ENCODE measurements at regions not wholly inside any gene's neighbourhood (a gene's known extent, or its start where the extent isn't known, plus 50 kb on each side); places are given as distances from the start of the nearest gene placed in this dataset.

DNA sequence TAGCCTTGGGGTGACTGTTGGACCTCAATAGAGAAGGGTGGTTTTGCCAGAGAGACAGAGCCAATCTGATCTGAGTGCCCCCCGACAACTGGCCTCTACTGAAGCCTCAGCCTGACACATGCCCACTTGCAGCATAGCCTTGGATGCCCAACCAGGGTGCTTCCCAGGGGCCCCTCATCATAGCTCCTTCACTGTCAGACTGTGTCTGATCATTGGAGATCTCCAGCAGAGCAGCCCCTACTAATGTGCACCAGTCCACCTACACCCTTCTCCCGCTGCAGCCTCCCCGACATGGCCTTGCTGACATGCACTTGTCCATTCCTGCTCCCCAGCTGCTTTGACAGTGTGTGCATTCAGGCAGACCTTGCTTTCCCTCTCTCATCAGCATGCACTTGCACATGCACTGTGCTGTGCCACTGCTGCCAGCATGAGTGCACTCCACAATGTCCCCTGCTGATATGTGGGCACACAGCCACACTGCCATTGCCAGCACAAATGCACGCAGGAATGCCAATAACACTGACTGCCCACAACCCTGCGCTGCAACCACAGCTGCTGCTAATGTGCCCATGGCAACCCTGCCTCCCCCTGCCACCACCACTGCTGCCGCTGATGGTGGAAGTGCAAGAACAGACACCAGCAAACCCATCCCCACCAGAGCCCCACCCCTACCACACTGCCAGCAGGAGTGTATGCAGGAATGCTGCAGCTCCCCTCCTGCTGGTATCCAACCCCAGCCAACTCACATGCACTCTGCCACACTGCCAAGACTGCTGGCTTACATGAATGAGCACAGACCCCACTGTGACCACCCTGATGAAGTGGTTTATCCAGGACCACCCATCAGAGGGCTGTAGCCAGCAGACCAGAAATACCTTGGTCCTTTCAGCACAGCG is 68.1 kb upstream of the ZMAT1 start:
- Histone ChIP-seq H3K4me1 (no peaks in the 10 kb centered on the region), H3K36me3 (no peaks in the 10 kb centered on the region), H3K9me3 (no peaks in the 10 kb centered on the region), H3K4me3 (no peak overlapping the region), H3K27ac (no peak overlapping the region), H3K27me3 (no peaks in the 10 kb centered on the region)
- DNase-seq (ENCODE audit: extremely low spot score in 2 of 2): no peak
- intact Hi-C loops (cut with DNase I): no loop called here
- TF ChIP-seq, protein P1, sequence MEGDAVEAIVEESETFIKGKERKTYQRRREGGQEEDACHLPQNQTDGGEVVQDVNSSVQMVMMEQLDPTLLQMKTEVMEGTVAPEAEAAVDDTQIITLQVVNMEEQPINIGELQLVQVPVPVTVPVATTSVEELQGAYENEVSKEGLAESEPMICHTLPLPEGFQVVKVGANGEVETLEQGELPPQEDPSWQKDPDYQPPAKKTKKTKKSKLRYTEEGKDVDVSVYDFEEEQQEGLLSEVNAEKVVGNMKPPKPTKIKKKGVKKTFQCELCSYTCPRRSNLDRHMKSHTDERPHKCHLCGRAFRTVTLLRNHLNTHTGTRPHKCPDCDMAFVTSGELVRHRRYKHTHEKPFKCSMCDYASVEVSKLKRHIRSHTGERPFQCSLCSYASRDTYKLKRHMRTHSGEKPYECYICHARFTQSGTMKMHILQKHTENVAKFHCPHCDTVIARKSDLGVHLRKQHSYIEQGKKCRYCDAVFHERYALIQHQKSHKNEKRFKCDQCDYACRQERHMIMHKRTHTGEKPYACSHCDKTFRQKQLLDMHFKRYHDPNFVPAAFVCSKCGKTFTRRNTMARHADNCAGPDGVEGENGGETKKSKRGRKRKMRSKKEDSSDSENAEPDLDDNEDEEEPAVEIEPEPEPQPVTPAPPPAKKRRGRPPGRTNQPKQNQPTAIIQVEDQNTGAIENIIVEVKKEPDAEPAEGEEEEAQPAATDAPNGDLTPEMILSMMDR (IDR thresholded peaks at IDR 0.05): no peak
- TF ChIP-seq POLR2A (IDR thresholded peaks at IDR 0.05): no peak
- no peak for TF ChIP-seq POLR2AphosphoS5 (IDR thresholded peaks at IDR 0.05; ENCODE audit: insufficient read depth in 1 of 2, low read depth in 1 of 2)

- Histone ChIP-seq H3K36me3 (no peaks in the 10 kb centered on the region), H3K27ac (no peak overlapping the region), H3K9me3 (no peaks in the 10 kb centered on the region), H3K4me1 (no peaks in the 10 kb centered on the region), H3K4me3 (no peak overlapping the region), H3K27me3 (no peaks in the 10 kb centered on the region)
- intact Hi-C loops (cut with DNase I): no loop called here
- TF ChIP-seq POLR2AphosphoS5 (IDR thresholded peaks at IDR 0.05; ENCODE audit: insufficient read depth in 1 of 2, low read depth in 1 of 2) (no peak), POLR2A (IDR thresholded peaks at IDR 0.05) (no peak)
- TF ChIP-seq, protein P1 (IDR thresholded peaks at IDR 0.05): no peak
- no peak for DNase-seq (ENCODE audit: extremely low spot score in 2 of 2)
Measured at GRCh38 chrX:101993335-101993734, 61.5 kb upstream of the ZMAT1 start.

DNA sequence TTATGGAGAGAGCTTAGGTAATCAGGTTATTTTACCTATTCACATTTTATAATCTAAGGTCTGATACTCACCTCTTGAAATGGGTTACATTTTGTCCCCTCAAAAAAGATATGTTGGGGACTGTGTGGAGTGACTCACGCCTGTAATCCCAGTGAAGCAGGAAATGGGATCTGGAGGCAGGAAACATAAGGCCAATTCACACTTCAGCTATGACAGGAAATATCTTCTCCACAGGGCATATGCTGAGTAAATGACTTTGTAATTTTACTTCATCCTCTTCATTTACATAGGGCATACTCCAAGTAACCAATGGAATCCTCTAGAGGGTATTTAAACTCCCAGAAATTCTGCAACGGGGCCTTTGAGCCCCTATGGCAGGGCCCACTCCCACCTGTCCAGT is 54.8 kb upstream of the ZMAT1 start:
- no peaks in the 10 kb centered on the region for H3K4me1 ChIP-seq
- no peaks in the 10 kb centered on the region for H3K9me3 ChIP-seq
- TF ChIP-seq POLR2A (IDR thresholded peaks at IDR 0.05) (no peak), POLR2AphosphoS5 (IDR thresholded peaks at IDR 0.05; ENCODE audit: insufficient read depth in 1 of 2, low read depth in 1 of 2) (no peak)
- TF ChIP-seq, protein P1 (IDR thresholded peaks at IDR 0.05): no peak
- no peak overlapping the region for H3K4me3 ChIP-seq
- DNase-seq (ENCODE audit: extremely low spot score in 2 of 2): no peak
- H3K27me3 ChIP-seq: no peaks in the 10 kb centered on the region
- no peaks in the 10 kb centered on the region for H3K36me3 ChIP-seq
- H3K27ac ChIP-seq: no peak overlapping the region
- intact Hi-C loops (cut with DNase I): no loop called here

Data from vagina (tissue), 2 donors.